HCT116 (cell line): ENCODE measurements at regions not wholly inside any gene's neighbourhood (a gene's known extent, or its start where the extent isn't known, plus 50 kb on each side); places are given as distances from the start of the nearest gene placed in this dataset.

Experiments used
- EZH2phosphoT487 ChIP-seq: fragments of 200-600 bp; IDR thresholded peaks from 2 replicates; pipeline ENCODE4 v1.6.1; 2018; ENCODE audit warnings: antibody characterized with exemption, borderline replicate concordance
- ZFX ChIP-seq: fragments of 450-650 bp; IDR thresholded peaks from 2 replicates; pipeline ENCODE4 v1.6.1; 2017
- TF ChIP-seq, protein P1 (sequence below), 3 experiments: fragments of 200-600 bp in 1 of 3; sonication (generic) in 1 of 3; IDR thresholded peaks in 2 of 3; conservative IDR thresholded peaks in 1 of 3; 2 replicates each; pipeline ENCODE4 v1.5.1; 2012 to 2017; ENCODE audit warnings: low read depth in 2 of 3, low read length in 2 of 3, antibody characterized with exemption in 1 of 3, borderline replicate concordance in 1 of 3, control low read depth in 1 of 3, mild to moderate bottlenecking in 1 of 3, mixed read lengths in 1 of 3, mixed run types in 1 of 3, moderate library complexity in 1 of 3; ENCODE audit not compliant: insufficient read depth in 1 of 3

DNA sequence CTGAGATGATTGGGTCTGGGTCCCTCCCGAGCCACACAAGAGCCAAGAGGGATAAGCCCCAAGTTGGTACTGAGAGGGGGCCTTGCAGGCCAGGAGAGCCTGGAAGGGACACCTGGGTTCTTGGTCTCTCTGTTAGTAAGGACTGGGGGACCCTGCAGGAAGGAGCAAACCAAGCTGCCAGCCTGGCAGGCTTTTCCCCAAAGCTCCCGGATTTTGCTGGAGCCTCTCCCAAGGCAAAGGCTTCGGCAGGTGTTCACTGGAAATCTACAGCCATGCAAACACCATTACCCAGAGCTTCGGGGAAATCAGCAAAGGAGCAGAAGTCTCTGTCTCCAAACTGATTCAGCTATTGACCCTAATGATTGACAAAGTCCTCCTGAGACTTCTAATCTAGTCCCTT is 527.9 kb downstream of the BUD13 start:
- TF ChIP-seq ZFX (no peak), EZH2phosphoT487 (no peak)
- TF ChIP-seq, protein P1, sequence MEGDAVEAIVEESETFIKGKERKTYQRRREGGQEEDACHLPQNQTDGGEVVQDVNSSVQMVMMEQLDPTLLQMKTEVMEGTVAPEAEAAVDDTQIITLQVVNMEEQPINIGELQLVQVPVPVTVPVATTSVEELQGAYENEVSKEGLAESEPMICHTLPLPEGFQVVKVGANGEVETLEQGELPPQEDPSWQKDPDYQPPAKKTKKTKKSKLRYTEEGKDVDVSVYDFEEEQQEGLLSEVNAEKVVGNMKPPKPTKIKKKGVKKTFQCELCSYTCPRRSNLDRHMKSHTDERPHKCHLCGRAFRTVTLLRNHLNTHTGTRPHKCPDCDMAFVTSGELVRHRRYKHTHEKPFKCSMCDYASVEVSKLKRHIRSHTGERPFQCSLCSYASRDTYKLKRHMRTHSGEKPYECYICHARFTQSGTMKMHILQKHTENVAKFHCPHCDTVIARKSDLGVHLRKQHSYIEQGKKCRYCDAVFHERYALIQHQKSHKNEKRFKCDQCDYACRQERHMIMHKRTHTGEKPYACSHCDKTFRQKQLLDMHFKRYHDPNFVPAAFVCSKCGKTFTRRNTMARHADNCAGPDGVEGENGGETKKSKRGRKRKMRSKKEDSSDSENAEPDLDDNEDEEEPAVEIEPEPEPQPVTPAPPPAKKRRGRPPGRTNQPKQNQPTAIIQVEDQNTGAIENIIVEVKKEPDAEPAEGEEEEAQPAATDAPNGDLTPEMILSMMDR (IDR thresholded peaks at IDR 0.05 in 2 of 3, conservative IDR thresholded peaks at IDR 0.05 in 1 of 3; ENCODE audit: borderline replicate concordance in 1 of 3, insufficient read depth in 1 of 3, low read depth in 2 of 3, low read length in 2 of 3): no peak
